DMS153 (cell line): ENCODE measurements at regions not wholly inside any gene's neighbourhood (a gene's known extent, or its start where the extent isn't known, plus 50 kb on each side); places are given as distances from the start of the nearest gene placed in this dataset.
"Not testable (repeated sequence)": the region's sequence is repeated elsewhere in the genome, so short reads cannot be mapped to it uniquely, and the experiment has no call there.

ENCODE experiments used
- DNase-seq: peaks from one replicate; lab custom pipeline; 2025; lab: John Stamatoyannopoulos, UW

GRCh38 chr4:177185579-177185978 is 124.1 kb upstream of the NEIL3 start:
- DNase-seq: no peak

DNA sequence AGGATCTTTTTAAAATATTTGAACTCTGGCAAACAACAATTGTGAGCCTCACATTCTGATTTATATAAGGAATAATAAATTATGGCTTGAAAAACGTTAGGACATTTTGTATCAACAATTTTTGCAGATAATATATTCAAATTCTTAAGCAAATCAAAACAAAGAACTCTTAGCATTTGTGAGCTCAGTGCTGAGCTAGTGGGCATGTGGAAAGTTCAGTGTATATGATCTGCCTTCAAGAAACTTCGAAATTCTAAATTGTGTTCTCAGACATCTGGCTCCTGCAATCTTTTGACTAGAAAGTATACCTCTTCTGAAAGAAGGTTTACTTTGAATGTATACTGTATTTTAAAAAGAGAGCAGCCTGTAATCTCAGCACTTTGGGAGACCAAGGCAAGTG is 122.3 kb upstream of the NEIL3 start:
- DNase-seq: no peak

DNA sequence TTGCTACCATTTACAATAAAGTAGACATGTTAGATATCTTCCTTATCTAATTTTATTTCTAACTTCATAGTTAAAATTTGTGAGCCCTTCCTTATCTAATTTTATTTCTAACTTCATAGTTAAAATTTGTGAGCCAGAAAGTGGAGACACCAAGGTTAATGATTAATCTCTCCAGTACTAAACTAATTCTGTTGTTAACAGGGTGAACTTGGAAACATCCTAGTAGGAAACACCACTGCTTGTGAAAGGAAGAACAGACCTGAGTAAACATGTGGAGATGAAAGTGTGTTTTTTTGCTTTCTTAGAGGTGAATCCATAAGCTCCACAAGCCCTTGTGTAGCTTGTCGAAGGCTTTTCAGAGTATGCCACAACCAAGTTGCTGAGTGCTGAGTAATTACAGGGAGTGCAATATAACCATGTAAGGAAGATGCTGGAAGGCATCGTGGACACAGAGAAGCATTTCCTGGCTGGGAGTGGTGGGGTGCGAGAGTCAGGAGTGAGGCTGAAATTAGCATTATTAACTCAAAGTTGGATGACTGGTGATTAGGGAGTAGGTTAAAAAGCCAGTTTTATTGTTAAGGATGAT is 118.6 kb upstream of the NEIL3 start:
- no peak for DNase-seq

- no peak for DNase-seq
These were observed 118.1 kb upstream of the NEIL3 start for GRCh38 chr4:177191586-177191985.

DNA sequence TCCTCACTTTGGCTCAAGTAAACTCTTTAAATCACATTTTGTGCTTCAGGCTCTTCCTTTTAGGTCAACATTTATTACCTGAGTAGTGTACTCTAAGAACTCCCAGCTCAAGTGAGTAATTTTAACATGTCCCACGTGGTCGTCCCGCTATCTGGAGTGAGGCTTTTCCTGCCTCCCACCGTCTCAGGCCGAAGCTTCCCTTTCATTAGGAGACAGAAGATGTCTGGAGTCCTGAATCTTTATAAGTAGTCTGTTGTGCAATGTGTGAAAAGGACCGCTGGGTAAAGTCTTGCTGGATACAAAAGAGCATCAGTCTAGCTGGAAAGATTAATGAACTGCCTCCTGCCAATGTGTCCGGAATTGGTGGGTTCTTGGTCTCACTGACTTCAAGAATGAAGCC is 117.7 kb upstream of the NEIL3 start:
- DNase-seq: no peak

- not testable (repeated sequence) for DNase-seq
These were observed 116.5 kb upstream of the NEIL3 start for GRCh38 chr4:177193024-177193715.

DNA sequence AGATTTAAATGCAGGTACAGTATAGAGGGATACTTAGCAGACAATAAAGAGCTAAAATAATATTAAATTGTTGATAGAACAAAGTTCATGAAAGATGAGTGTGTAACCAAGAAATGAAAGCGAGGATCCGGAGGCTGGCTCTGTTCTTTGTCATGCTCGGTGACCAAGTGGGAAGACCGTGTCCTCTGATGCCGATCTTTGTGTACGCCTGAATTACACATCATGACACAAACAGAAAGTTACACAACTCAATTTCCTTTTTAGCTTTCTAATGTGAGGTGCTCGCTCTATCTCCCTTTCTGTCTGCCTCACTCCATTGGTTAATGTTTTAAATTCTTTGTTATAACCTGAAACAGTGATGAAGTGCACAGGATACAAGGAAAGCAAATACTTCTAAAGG is 114.8 kb upstream of the NEIL3 start:
- DNase-seq: no peak

DNA sequence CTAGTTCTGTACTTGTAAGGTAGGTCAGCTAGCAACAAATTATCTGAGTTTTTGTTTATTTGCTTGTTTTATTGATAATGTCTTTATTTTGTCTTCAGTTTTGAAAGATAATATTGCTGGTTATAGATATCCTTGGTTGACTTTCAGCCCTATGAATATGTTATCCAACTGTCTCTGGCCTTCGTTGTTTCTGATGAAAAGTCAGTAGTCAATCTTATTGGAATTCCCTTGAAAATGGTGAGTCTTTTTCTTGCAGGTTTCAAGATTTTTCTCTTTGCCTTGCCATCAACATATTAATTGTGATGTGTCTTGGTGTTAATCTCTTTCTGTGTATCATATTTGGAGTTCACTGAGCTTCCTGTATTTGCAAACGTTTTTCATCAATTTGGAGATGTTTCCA is 113.1 kb upstream of the NEIL3 start:
- DNase-seq: no peak

GRCh38 chr4:177201614-177202013 is 108.1 kb upstream of the NEIL3 start:
- DNase-seq: no peak

- DNase-seq: no peak
These were observed 105.5 kb upstream of the NEIL3 start for GRCh38 chr4:177204126-177204525.

GRCh38 chr4:177214935-177215334 is 94.7 kb upstream of the NEIL3 start:
- DNase-seq: no peak

DNA sequence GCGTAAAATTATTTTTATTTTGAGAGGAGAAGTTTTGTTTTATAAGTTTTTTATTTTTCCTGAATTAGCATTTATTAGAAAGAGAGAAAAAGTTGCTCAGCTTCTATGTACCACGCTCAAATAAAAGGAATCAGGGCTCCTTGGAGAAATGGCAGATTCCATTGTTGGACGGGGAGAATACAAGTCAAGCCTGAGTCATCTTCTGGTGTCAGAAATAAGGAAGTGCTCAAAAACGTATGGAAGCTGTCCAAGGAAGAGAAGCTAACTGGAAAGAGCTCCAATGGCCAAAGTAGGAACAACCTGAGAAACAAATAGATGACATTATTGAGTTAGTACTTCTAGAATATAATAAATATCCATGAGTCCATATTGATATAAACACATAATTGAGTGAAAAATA is 89.3 kb upstream of the NEIL3 start:
- DNase-seq: no peak

GRCh38 chr4:177222781-177223180 is 86.9 kb upstream of the NEIL3 start:
- DNase-seq: no peak

GRCh38 chr4:177225605-177226004 is 84.1 kb upstream of the NEIL3 start:
- no peak for DNase-seq

- no peak for DNase-seq
These were observed 82.0 kb upstream of the NEIL3 start for GRCh38 chr4:177227636-177228035.

GRCh38 chr4:177228599-177228998 is 81.1 kb upstream of the NEIL3 start:
- DNase-seq: no peak

GRCh38 chr4:177229331-177229730 is 80.3 kb upstream of the NEIL3 start:
- DNase-seq: no peak

DNA sequence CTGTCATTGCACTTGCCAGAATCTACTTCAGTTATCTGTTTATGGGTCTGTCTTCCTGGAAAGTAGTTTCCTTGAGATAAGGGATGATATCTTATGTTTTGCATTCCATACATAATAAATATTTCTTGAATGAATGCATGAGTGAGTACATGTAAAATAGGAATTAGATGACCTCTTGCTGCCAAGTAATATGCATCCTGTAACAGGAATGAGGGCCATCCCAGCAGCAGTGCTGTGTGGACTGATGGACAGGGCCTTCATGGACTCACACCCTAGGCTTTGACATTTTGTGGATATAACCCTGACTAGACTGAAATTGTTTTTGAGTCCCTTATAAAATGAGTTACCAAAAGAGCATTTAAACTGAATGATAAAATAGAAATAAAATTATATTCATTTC is 77.2 kb upstream of the NEIL3 start:
- DNase-seq: no peak

- DNase-seq: no peak
These were observed 74.6 kb upstream of the NEIL3 start for GRCh38 chr4:177235026-177235425.

GRCh38 chr4:177236886-177237285 is 72.8 kb upstream of the NEIL3 start:
- no peak for DNase-seq

DNA sequence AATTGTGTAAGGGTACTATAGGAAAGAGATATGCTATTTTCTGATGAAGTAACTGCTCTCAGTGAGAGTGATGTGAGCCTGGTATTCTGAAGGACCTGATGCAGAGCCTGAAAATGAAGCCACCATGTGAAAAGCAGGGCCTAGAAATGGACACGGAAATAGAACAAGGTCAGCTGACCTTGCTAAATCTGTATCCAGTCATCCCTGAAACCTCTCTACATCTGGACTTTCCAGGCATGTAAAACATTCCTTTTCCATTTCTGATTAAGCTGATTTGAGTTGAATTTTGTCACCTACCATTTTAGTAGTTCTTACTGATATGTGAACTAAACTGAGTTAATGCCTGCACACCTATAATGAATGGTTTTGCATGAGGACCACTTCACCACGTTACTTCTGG is 72.4 kb upstream of the NEIL3 start:
- no peak for DNase-seq

GRCh38 chr4:177239477-177239876 is 70.2 kb upstream of the NEIL3 start:
- no peak for DNase-seq

DNA sequence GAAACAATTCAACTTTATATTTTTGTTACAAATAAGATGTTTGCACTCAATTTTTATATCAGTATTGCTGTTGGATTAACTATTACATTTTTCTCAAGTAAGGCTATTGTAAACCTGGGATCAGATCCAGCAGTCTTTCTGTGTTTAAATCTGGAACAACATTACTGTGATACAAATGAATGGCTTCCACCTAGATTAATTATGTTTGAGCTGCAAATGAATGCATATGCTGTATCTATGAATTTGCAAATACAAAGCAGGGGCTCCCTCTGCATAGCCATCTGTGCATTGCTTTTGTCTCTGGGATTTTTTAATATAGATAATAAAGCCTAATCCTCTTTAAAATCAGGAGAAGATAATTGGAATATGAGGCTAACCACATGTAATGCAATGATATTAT is 69.8 kb upstream of the NEIL3 start:
- no peak for DNase-seq

DNA sequence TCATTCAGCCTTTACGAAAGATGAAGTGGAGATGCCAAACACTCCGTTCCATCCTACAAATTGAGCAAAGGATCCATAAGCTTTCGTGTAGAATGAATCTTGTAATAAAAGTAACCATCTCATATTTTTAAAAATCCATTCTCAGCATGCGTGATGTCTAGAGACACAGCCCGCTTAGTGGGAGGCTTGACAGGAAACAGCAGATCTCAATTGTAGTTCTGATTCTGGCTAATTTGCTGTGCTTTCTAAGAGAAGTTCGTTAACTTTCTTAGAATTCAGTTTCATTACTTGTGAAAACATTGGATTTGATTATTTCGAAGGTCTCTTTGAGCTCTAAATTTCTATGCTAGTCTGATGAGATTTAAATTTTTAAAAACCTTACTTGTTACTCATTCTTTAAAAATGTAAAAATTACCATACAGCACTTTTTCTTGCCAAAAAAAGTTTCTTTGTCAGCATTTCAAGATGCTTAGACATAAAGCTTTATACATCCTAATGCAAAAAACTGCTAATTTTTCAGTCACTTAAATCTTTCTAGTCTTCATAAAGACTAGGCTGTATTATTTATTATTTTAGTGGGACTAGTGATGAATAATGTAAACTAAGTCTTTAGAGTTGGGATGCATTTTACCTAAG is 66.9 kb upstream of the NEIL3 start:
- DNase-seq: no peak
